Liver (tissue), 8 donors: ENCODE measurements at regions not wholly inside any gene's neighbourhood (a gene's known extent, or its start where the extent isn't known, plus 50 kb on each side); places are given as distances from the start of the nearest gene placed in this dataset.
"Not testable (repeated sequence)": the region's sequence is repeated elsewhere in the genome, so short reads cannot be mapped to it uniquely, and the experiment has no call there.

Experiments
- DNase-seq: peaks from one replicate; pipeline ENCODE4 v3.0.0-alpha.2; 2017; ENCODE audit warnings: low spot score
- H3K27ac ChIP-seq, 2 donors: one replicate each; pipeline ENCODE4 v1.7.0; 2013; ENCODE audit warnings: inconsistent platforms in 2 of 2, low read length in 2 of 2, control low read depth in 1 of 2, low read depth in 1 of 2, mild to moderate bottlenecking in 1 of 2
- H3K27me3 ChIP-seq, 4 donors: one replicate each; pipeline versions ENCODE4 v1.6.1 to v1.7.0; 2013; ENCODE audit warnings: low read length in 3 of 4, inconsistent platforms in 1 of 4, mild to moderate bottlenecking in 1 of 4, moderate library complexity in 1 of 4; ENCODE audit not compliant: control insufficient read depth in 4 of 4, insufficient read depth in 4 of 4
- H3K36me3 ChIP-seq, 4 donors: one replicate each; pipeline versions ENCODE4 v1.6.1 to v1.7.0; 2013; ENCODE audit warnings: low read length in 3 of 4, mild to moderate bottlenecking in 3 of 4, low read depth in 1 of 4, moderate library complexity in 1 of 4; ENCODE audit not compliant: control insufficient read depth in 4 of 4, insufficient read depth in 3 of 4
- H3K4me1 ChIP-seq, 4 donors: one replicate each; pipeline versions ENCODE4 v1.6.1 to v1.7.0; 2013; ENCODE audit warnings: low read length in 3 of 4, mild to moderate bottlenecking in 3 of 4, moderate library complexity in 1 of 4; ENCODE audit not compliant: control insufficient read depth in 4 of 4, insufficient read depth in 4 of 4
- H3K4me3 ChIP-seq, 3 donors: one replicate each; pipeline versions ENCODE4 v1.6.1 to v1.7.0; 2013; ENCODE audit warnings: low read length in 3 of 3, control low read depth in 1 of 3, low read depth in 1 of 3, mild to moderate bottlenecking in 1 of 3
- H3K9ac ChIP-seq, 2 donors: one replicate each; pipeline ENCODE4 v1.7.0; 2013; ENCODE audit warnings: low read length in 2 of 2, mild to moderate bottlenecking in 2 of 2, moderate library complexity in 2 of 2, control low read depth in 1 of 2, low read depth in 1 of 2
- H3K9me3 ChIP-seq, 4 donors: one replicate each; pipeline versions ENCODE4 v1.6.1 to v1.7.0; 2013; ENCODE audit warnings: low read length in 3 of 4; ENCODE audit not compliant: control insufficient read depth in 4 of 4
- ATF3 ChIP-seq: IDR thresholded peaks from 2 replicates; pipeline ENCODE4 v1.6.1; 2016; ENCODE audit warnings: antibody characterized with exemption
- CTCF ChIP-seq: fragments of 150-350 bp; IDR thresholded peaks from 2 replicates; pipeline ENCODE4 v1.5.1; 2017; ENCODE audit warnings: improper control_type of control experiment, low read depth, low read length; ENCODE audit not compliant: missing input control
- EGR1 ChIP-seq, 2 donors: IDR thresholded peaks; 2 replicates each; pipeline ENCODE4 v1.6.1; 2016 to 2018; ENCODE audit warnings: antibody characterized with exemption in 2 of 2, low read depth in 2 of 2
- FOXA2 ChIP-seq: IDR thresholded peaks from 2 replicates; pipeline ENCODE4 v1.6.1; 2016; ENCODE audit warnings: antibody characterized with exemption
- GABPA ChIP-seq, 2 donors: IDR thresholded peaks in 1 of 2; conservative IDR thresholded peaks in 1 of 2; 2 replicates each; pipeline ENCODE4 v1.6.1; 2016; ENCODE audit warnings: antibody characterized with exemption in 2 of 2, mild to moderate bottlenecking in 1 of 2, moderate library complexity in 1 of 2
- HNF4A ChIP-seq, 2 donors: conservative IDR thresholded peaks; 2 replicates each; pipeline ENCODE4 v1.6.1; 2016; ENCODE audit warnings: antibody characterized with exemption in 2 of 2, mild to moderate bottlenecking in 2 of 2
- JUND ChIP-seq, 2 donors: IDR thresholded peaks; 2 replicates each; pipeline ENCODE4 v1.6.1; 2016; ENCODE audit warnings: antibody characterized with exemption in 2 of 2
- MAX ChIP-seq: IDR thresholded peaks from 2 replicates; pipeline ENCODE4 v1.6.1; 2016; ENCODE audit warnings: antibody characterized with exemption
- NR2F2 ChIP-seq: IDR thresholded peaks from 2 replicates; pipeline ENCODE4 v1.6.1; 2016; ENCODE audit warnings: antibody characterized with exemption
- RAD21 ChIP-seq, 2 donors: IDR thresholded peaks; 2 replicates each; pipeline ENCODE4 v1.6.1; 2016; ENCODE audit warnings: antibody characterized with exemption in 2 of 2, mild to moderate bottlenecking in 2 of 2
- REST ChIP-seq: IDR thresholded peaks from 2 replicates; pipeline ENCODE4 v1.6.1; 2016; ENCODE audit warnings: antibody characterized with exemption, mild to moderate bottlenecking
- RXRA ChIP-seq, 2 donors: IDR thresholded peaks; 2 replicates each; pipeline ENCODE4 v1.6.1; 2017 to 2018; ENCODE audit warnings: antibody characterized with exemption in 2 of 2, mild to moderate bottlenecking in 1 of 2
- SP1 ChIP-seq: IDR thresholded peaks from 2 replicates; pipeline ENCODE4 v1.6.1; 2018; ENCODE audit warnings: antibody characterized with exemption, mild to moderate bottlenecking
- TAF1 ChIP-seq: conservative IDR thresholded peaks from 2 replicates; pipeline ENCODE4 v1.6.1; 2016; ENCODE audit warnings: antibody characterized with exemption, mild to moderate bottlenecking
- YY1 ChIP-seq: IDR thresholded peaks from 2 replicates; pipeline ENCODE4 v1.6.1; 2016; ENCODE audit warnings: antibody characterized with exemption, mild to moderate bottlenecking
- WGBS: extraction: QIAGEN DNeasy Blood & Tissue Kit; methylation state at CpG from one replicate; pipeline ENCODE4 v1.1.7; 2013; 5-methylcytosine and 5-hydroxymethylcytosine counted together
- donor health status: healthy.
- donor health status: healthy.
- donor health status: healthy.
- donor health status: healthy.
- donor health status: healthy.

GRCh38 chr12:89153341-89153740 lies 199.0 kb downstream of the DUSP6 start:
- H3K4me3 ChIP-seq, result no peak overlapping the region
- DNase-seq, result no peak
- no peak overlapping the region for H3K9ac ChIP-seq
- H3K27me3 ChIP-seq, result no peaks in the 10 kb centered on the region
- no peak for TF ChIP-seq NR2F2
- no peak for TF ChIP-seq FOXA2
- no peak for TF ChIP-seq MAX
- no peak for TF ChIP-seq EGR1 (IDR thresholded peaks at IDR 0.05; ENCODE audit: low read depth in 2 of 2)
- no peak for TF ChIP-seq HNF4A (conservative IDR thresholded peaks at IDR 0.05)
- no peak for TF ChIP-seq RAD21 (IDR thresholded peaks at IDR 0.05)
- TF ChIP-seq SP1, result no peak
- TF ChIP-seq ATF3, result no peak
- H3K36me3 ChIP-seq, result no peaks in the 10 kb centered on the region
- H3K27ac ChIP-seq, result no peak overlapping the region
- peaks cover 0 to 19% (median 11%) of the 10 kb centered on the region in 4 donors for H3K4me1 ChIP-seq
- H3K9me3 ChIP-seq, result no peaks in the 10 kb centered on the region

GRCh38 chr12:89151536-89151935 lies 200.8 kb downstream of the DUSP6 start:
- WGBS, result 96% methylated on average over 1 of the region's 1 CpG
- H3K27ac ChIP-seq, result no peak overlapping the region
- no peaks in the 10 kb centered on the region for H3K9me3 ChIP-seq
- no peaks in the 10 kb centered on the region for H3K27me3 ChIP-seq
- no peak overlapping the region for H3K4me3 ChIP-seq
- no peak overlapping the region for H3K9ac ChIP-seq
- H3K4me1 ChIP-seq, result peaks cover 0 to 3% (median under 1%) of the 10 kb centered on the region in 4 donors
- DNase-seq, result no peak
- H3K36me3 ChIP-seq, result no peaks in the 10 kb centered on the region
- TF ChIP-seq ATF3 (no peak), NR2F2 (no peak), CTCF (no peak), HNF4A (conservative IDR thresholded peaks at IDR 0.05) (no peak), GABPA (IDR thresholded peaks at IDR 0.05 in 1 of 2, conservative IDR thresholded peaks at IDR 0.05 in 1 of 2) (no peak), RXRA (IDR thresholded peaks at IDR 0.05) (no peak), RAD21 (IDR thresholded peaks at IDR 0.05) (no peak), SP1 (no peak), YY1 (no peak), TAF1 (no peak), JUND (IDR thresholded peaks at IDR 0.05) (no peak), FOXA2 (no peak), REST (no peak), EGR1 (IDR thresholded peaks at IDR 0.05; ENCODE audit: low read depth in 2 of 2) (no peak)

- not testable (repeated sequence) for H3K9ac ChIP-seq, H3K4me1 ChIP-seq, DNase-seq, H3K27ac ChIP-seq, H3K4me3 ChIP-seq, H3K27me3 ChIP-seq, H3K36me3 ChIP-seq, H3K9me3 ChIP-seq
- WGBS, result 90% methylated on average over 3 of the region's 3 CpGs
Observed at GRCh38 chr12:89150789-89151188, 201.5 kb downstream of the DUSP6 start.
